HEK293 (cell line): ENCODE measurements at regions not wholly inside any gene's neighbourhood (a gene's known extent, or its start where the extent isn't known, plus 50 kb on each side); places are given as distances from the start of the nearest gene placed in this dataset.

ENCODE experiments used
- CTCF ChIA-PET: fragments of 350-600 bp; formaldehyde crosslinking; extraction: SDS; loops from one replicate; lab custom pipeline; 2021; ENCODE audit warnings: antibody characterized with exemption; lab: Yijun Ruan, JAX
- POLR2A ChIA-PET: fragments of 300-600 bp; formaldehyde crosslinking; extraction: SDS; loops from one replicate; lab custom pipeline; 2020; ENCODE audit warnings: antibody characterized with exemption, inconsistent platforms; lab: Yijun Ruan, JAX
- H3K27ac ChIP-seq: fragments of 200-500 bp; sonication (Bioruptor generic); 2 replicates; pipeline ENCODE4 v1.5.1; 2014; ENCODE audit warnings: low read depth, low read length, control low read depth, inconsistent platforms; ENCODE audit errors: extremely low read depth
- H3K36me3 ChIP-seq, 2 experiments: fragments of 200-500 bp in 1 of 2; sonication (Bioruptor generic) in 1 of 2; 1 replicate in 1 of 2; 2 replicates in 1 of 2; pipeline ENCODE4 v1.5.1; 2014 to 2017; ENCODE audit warnings: inconsistent platforms in 2 of 2, low read length in 2 of 2; ENCODE audit not compliant: control insufficient read depth in 2 of 2, insufficient read depth in 1 of 2
- H3K4me1 ChIP-seq: fragments of 200-500 bp; sonication (Bioruptor generic); 2 replicates; pipeline ENCODE4 v1.5.1; 2014; ENCODE audit warnings: mild to moderate bottlenecking, low read length, inconsistent platforms; ENCODE audit not compliant: control insufficient read depth, insufficient read depth
- H3K4me3 ChIP-seq: 2 replicates; pipeline ENCODE4 v1.5.1; 2011; ENCODE audit warnings: low read depth, mild to moderate bottlenecking, control low read depth, low read length, moderate library complexity
- H3K9me3 ChIP-seq: fragments of 200-500 bp; sonication (Bioruptor generic); 2 replicates; pipeline ENCODE4 v1.5.1; 2014; ENCODE audit warnings: low read depth, low read length, inconsistent platforms; ENCODE audit not compliant: control insufficient read depth, insufficient read depth
- BCL6B ChIP-seq: fragments of 450-650 bp; formaldehyde crosslinking; IDR thresholded peaks from 2 replicates; pipeline ENCODE4 v1.5.1; 2017; ENCODE audit warnings: missing biosample characterization, missing genetic modification characterization
- CTCF ChIP-seq: fragments of 450-650 bp; formaldehyde crosslinking; IDR thresholded peaks from 2 replicates; pipeline ENCODE4 v1.5.1; 2016; ENCODE audit warnings: missing biosample characterization, missing genetic modification characterization
- IKZF3 ChIP-seq: fragments of 450-650 bp; IDR thresholded peaks from 2 replicates; pipeline ENCODE4 v1.5.0; 2018; ENCODE audit warnings: missing biosample characterization, mild to moderate bottlenecking, missing genetic modification characterization, moderate library complexity
- KLF8 ChIP-seq: fragments of 450-650 bp; formaldehyde crosslinking; IDR thresholded peaks from 2 replicates; pipeline ENCODE4 v1.5.1; 2016; ENCODE audit warnings: missing biosample characterization, missing genetic modification characterization
- KLF9 ChIP-seq: fragments of 450-650 bp; formaldehyde crosslinking; IDR thresholded peaks from 2 replicates; pipeline ENCODE4 v1.5.1; 2016; ENCODE audit warnings: missing biosample characterization, missing genetic modification characterization, low read depth
- MZF1 ChIP-seq: fragments of 450-650 bp; formaldehyde crosslinking; IDR thresholded peaks from 2 replicates; pipeline ENCODE4 v1.5.1; 2017; ENCODE audit warnings: missing biosample characterization, missing genetic modification characterization, borderline replicate concordance
- OVOL3 ChIP-seq: fragments of 450-650 bp; formaldehyde crosslinking; IDR thresholded peaks from 2 replicates; pipeline ENCODE4 v1.5.1; 2016; ENCODE audit warnings: missing biosample characterization, missing genetic modification characterization
- ZFHX2 ChIP-seq: fragments of 450-650 bp; formaldehyde crosslinking; conservative IDR thresholded peaks from 2 replicates; pipeline ENCODE4 v1.5.1; 2016; ENCODE audit warnings: missing biosample characterization, missing genetic modification characterization
- ZFP3 ChIP-seq: fragments of 450-650 bp; formaldehyde crosslinking; IDR thresholded peaks from 2 replicates; pipeline ENCODE4 v1.5.1; 2016; ENCODE audit warnings: low read depth, missing biosample characterization, missing genetic modification characterization
- ZFP69B ChIP-seq: fragments of 450-650 bp; formaldehyde crosslinking; IDR thresholded peaks from 2 replicates; pipeline ENCODE4 v1.5.1; 2016; ENCODE audit warnings: missing biosample characterization, missing genetic modification characterization
- ZNF16 ChIP-seq: fragments of 450-650 bp; formaldehyde crosslinking; IDR thresholded peaks from 2 replicates; pipeline ENCODE4 v1.5.1; 2016; ENCODE audit warnings: low read depth, missing biosample characterization, missing genetic modification characterization
- ZNF18 ChIP-seq: fragments of 450-650 bp; formaldehyde crosslinking; IDR thresholded peaks from 2 replicates; pipeline ENCODE4 v1.5.1; 2016; ENCODE audit warnings: missing biosample characterization, missing genetic modification characterization
- ZNF223 ChIP-seq: fragments of 450-650 bp; formaldehyde crosslinking; IDR thresholded peaks from 2 replicates; pipeline ENCODE4 v1.5.1; 2016; ENCODE audit warnings: missing biosample characterization, missing genetic modification characterization
- ZNF24 ChIP-seq: fragments of 450-650 bp; formaldehyde crosslinking; IDR thresholded peaks from 2 replicates; pipeline ENCODE4 v1.5.1; 2016; ENCODE audit warnings: missing biosample characterization, missing genetic modification characterization
- ZNF280C ChIP-seq: fragments of 450-650 bp; formaldehyde crosslinking; IDR thresholded peaks from 2 replicates; pipeline ENCODE4 v1.5.1; 2016; ENCODE audit warnings: missing biosample characterization, missing genetic modification characterization
- ZNF302 ChIP-seq: fragments of 450-650 bp; formaldehyde crosslinking; IDR thresholded peaks from 2 replicates; pipeline ENCODE4 v1.5.1; 2016; ENCODE audit warnings: missing biosample characterization, missing genetic modification characterization, low read depth
- ZNF426 ChIP-seq: fragments of 450-650 bp; formaldehyde crosslinking; IDR thresholded peaks from 2 replicates; pipeline ENCODE4 v1.5.1; 2017; ENCODE audit warnings: missing biosample characterization, missing genetic modification characterization, mild to moderate bottlenecking, inconsistent platforms, moderate library complexity
- ZNF488 ChIP-seq: fragments of 450-650 bp; formaldehyde crosslinking; IDR thresholded peaks from 2 replicates; pipeline ENCODE4 v1.5.1; 2016; ENCODE audit warnings: missing biosample characterization, missing genetic modification characterization
- ZNF501 ChIP-seq: fragments of 450-650 bp; formaldehyde crosslinking; IDR thresholded peaks from 2 replicates; pipeline ENCODE4 v1.5.1; 2016; ENCODE audit warnings: missing biosample characterization, missing genetic modification characterization
- ZNF521 ChIP-seq: fragments of 450-650 bp; formaldehyde crosslinking; IDR thresholded peaks from 2 replicates; pipeline ENCODE4 v1.5.1; 2017; ENCODE audit warnings: missing biosample characterization, mild to moderate bottlenecking, missing genetic modification characterization
- ZNF548 ChIP-seq: fragments of 450-650 bp; formaldehyde crosslinking; IDR thresholded peaks from 2 replicates; pipeline ENCODE4 v1.5.1; 2016; ENCODE audit warnings: missing biosample characterization, missing genetic modification characterization
- ZNF658 ChIP-seq: fragments of 450-650 bp; formaldehyde crosslinking; IDR thresholded peaks from 2 replicates; pipeline ENCODE4; 2016; ENCODE audit warnings: missing biosample characterization, missing genetic modification characterization
- ZNF707 ChIP-seq: fragments of 450-650 bp; formaldehyde crosslinking; IDR thresholded peaks from 2 replicates; pipeline ENCODE4 v1.5.1; 2016; ENCODE audit warnings: missing biosample characterization, missing genetic modification characterization
- ZNF76 ChIP-seq: fragments of 450-650 bp; formaldehyde crosslinking; IDR thresholded peaks from 2 replicates; pipeline ENCODE4; 2016; ENCODE audit warnings: low read depth, missing biosample characterization, missing genetic modification characterization, borderline replicate concordance
- ZNF785 ChIP-seq: fragments of 450-650 bp; formaldehyde crosslinking; IDR thresholded peaks from 2 replicates; pipeline ENCODE4 v1.5.1; 2016; ENCODE audit warnings: missing biosample characterization, missing genetic modification characterization
- ZXDB ChIP-seq: fragments of 450-650 bp; formaldehyde crosslinking; IDR thresholded peaks from 2 replicates; pipeline ENCODE4 v1.5.1; 2016; ENCODE audit warnings: missing biosample characterization, missing genetic modification characterization
- TF ChIP-seq, protein P1 (sequence below): fragments of 450-650 bp; formaldehyde crosslinking; IDR thresholded peaks from 2 replicates; pipeline ENCODE4 v1.5.1; 2016; ENCODE audit warnings: missing biosample characterization, missing genetic modification characterization, borderline replicate concordance

- TF ChIP-seq ZNF501, result no peak
- TF ChIP-seq ZNF488 (tag by site-specific recombination), result no peak
- no peak for TF ChIP-seq ZNF18 (tag by site-specific recombination)
- no peak for TF ChIP-seq ZFHX2 (tag by site-specific recombination)
- TF ChIP-seq, protein P1, sequence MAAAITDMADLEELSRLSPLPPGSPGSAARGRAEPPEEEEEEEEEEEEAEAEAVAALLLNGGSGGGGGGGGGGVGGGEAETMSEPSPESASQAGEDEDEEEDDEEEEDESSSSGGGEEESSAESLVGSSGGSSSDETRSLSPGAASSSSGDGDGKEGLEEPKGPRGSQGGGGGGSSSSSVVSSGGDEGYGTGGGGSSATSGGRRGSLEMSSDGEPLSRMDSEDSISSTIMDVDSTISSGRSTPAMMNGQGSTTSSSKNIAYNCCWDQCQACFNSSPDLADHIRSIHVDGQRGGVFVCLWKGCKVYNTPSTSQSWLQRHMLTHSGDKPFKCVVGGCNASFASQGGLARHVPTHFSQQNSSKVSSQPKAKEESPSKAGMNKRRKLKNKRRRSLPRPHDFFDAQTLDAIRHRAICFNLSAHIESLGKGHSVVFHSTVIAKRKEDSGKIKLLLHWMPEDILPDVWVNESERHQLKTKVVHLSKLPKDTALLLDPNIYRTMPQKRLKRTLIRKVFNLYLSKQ (tag by site-specific recombination), result no peak
- TF ChIP-seq ZNF548 (tag by site-specific recombination), result no peak
- TF ChIP-seq CTCF (tag by site-specific recombination), result no peak
These were observed 1736.4 kb downstream of the MAT2B start (continued) for GRCh38 chr5:165241811-165242210.

GRCh38 chr5:165242646-165243045, 1737.2 kb downstream of the MAT2B start:
- Histone ChIP-seq H3K36me3 (no peaks in the 10 kb centered on the region), H3K4me1 (no peaks in the 10 kb centered on the region), H3K9me3 (no peaks in the 10 kb centered on the region), H3K4me3 (no peak overlapping the region)
- ChIA-PET CTCF (interaction anchor here (0.9 kb wide), 1 partner anchor 15 kb away, joined by 3 read pairs; no protein-coding TSS in a partner anchor), POLR2A (no interaction called here)
- no peak for TF ChIP-seq ZNF223 (tag by site-specific recombination)
- TF ChIP-seq ZNF785, result no peak
- no peak for TF ChIP-seq KLF9 (tag by site-specific recombination)
- TF ChIP-seq ZNF280C (tag by site-specific recombination), result no peak
- TF ChIP-seq ZNF76 (tag by site-specific recombination), result no peak
- no peak for TF ChIP-seq ZNF707
- TF ChIP-seq ZNF24 (tag by site-specific recombination), result no peak
- TF ChIP-seq ZNF16 (tag by site-specific recombination), result no peak
- TF ChIP-seq KLF8 (tag by site-specific recombination), result no peak
- no peak for TF ChIP-seq ZFP69B (tag by site-specific recombination)
- no peak for TF ChIP-seq ZNF521 (tag by site-specific recombination)
- TF ChIP-seq ZXDB (tag by site-specific recombination), result no peak
- no peak for TF ChIP-seq ZNF302
- no peak for TF ChIP-seq BCL6B (tag by site-specific recombination)
- TF ChIP-seq OVOL3, result no peak
- no peak for TF ChIP-seq ZFP3 (tag by site-specific recombination)
- TF ChIP-seq ZNF426 (tag by site-specific recombination), result no peak
- no peak for TF ChIP-seq IKZF3 (tag by site-specific recombination)
- TF ChIP-seq ZNF658 (tag by site-specific recombination), result no peak
- no peak for TF ChIP-seq MZF1 (tag by site-specific recombination)
- TF ChIP-seq, all 188 proteins: peak for 0
- no peak overlapping the region for H3K27ac ChIP-seq
